Pancreas (tissue), 10 donors: ENCODE measurements at regions not wholly inside any gene's neighbourhood (a gene's known extent, or its start where the extent isn't known, plus 50 kb on each side); places are given as distances from the start of the nearest gene placed in this dataset.

ENCODE experiments used
- ATAC-seq, 4 donors: fragments of 200-7000 bp; cut with Tn5 transposase; one replicate each; pipeline versions ENCODE4 v1.8.0 to v1.9.1; 2020; ENCODE audit warnings: mild to moderate bottlenecking in 4 of 4, moderate library complexity in 4 of 4
- DNase-seq, 6 donors: peaks; one replicate each; pipeline ENCODE4 v3.0.0-alpha.2; 2020
- FAIRE-seq: peaks from 2 replicates; lab custom pipeline; 2012; peaks lifted over from hg19 to GRCh38; lab: Jason Lieb, UNC
- H3K27ac ChIP-seq, 4 donors: fragments of 200-600 bp; sonication (generic); 1 replicate in 3 of 4; 2 replicates in 1 of 4; pipeline versions ENCODE4 v1.5.0 to v1.8.0; 2020
- H3K27me3 ChIP-seq, 4 donors: fragments of 200-600 bp; one replicate each; pipeline ENCODE4 v1.8.0; 2021
- H3K36me3 ChIP-seq, 3 donors: fragments of 200-600 bp; sonication (generic) in 1 of 3; one replicate each; pipeline versions ENCODE4 v1.5.0 to v1.8.0; 2020 to 2021
- H3K4me1 ChIP-seq, 3 donors: fragments of 200-600 bp; one replicate each; pipeline ENCODE4 v1.8.0; 2021
- H3K4me3 ChIP-seq, 4 donors: fragments of 200-600 bp; sonication (generic) in 2 of 4; one replicate each; pipeline versions ENCODE4 v1.5.0 to v1.8.0; 2020 to 2021
- H3K9me3 ChIP-seq, 4 donors: fragments of 200-600 bp; one replicate each; pipeline ENCODE4 v1.8.0; 2021
- WGBS, 2 donors: extraction: QIAGEN DNeasy Blood & Tissue Kit; methylation state at CpG; one replicate each; pipeline ENCODE4 v1.1.7; 2013; 5-methylcytosine and 5-hydroxymethylcytosine counted together
- intact Hi-C, 3 donors: fragments of 100-400 bp; cut with DNase I; formaldehyde crosslinking; loops; one replicate each; pipeline versions ENCODE4 v1.11.1 to v1.14.2; 2022
- TF ChIP-seq, protein P1 (sequence below), 4 donors: fragments of 200-600 bp; sonication (generic) in 3 of 4; IDR thresholded peaks; one replicate each; pipeline versions ENCODE4 v1.5.0 to v1.8.0; 2021; ENCODE audit warnings: antibody characterized with exemption in 4 of 4
- donor health status: healthy with polysubstance abuse.
- donor health status: DM: no; HTN: no; CAD: no; lungs with moderate emphysema.
- donor health status: DM: no; HTN: no; CAD: no.
- donor health status: control.
- donor health status: control.
- donor health status: Bipolar disorder and iron deficiency.
- donor health status: DM: yes; HTN: yes; CAD: no.
- donor health status: DM: no; HTN: no; CAD: no.
- donor health status: DM: no; HTN: no; CAD: no.
- donor health status: DM: yes; HTN: yes; CAD: no.

DNA sequence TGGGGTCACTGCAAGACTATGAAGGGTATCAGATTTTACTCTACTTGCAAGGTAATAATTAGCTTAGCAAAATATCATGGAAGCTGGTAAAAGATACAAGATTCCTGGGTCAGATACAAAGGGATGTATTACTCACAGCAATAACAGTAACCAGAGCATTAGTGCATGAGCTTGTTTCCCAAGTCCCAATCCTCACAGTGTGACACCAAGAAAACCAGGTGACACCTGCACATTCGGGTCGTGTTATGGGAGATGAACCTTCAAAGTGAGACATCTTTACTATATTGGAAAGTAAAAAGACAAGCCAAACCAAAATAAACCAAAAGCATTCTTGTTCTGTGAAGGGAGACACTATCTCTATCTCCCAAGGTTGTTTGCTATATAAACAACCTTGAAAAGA lies 528.7 kb upstream of the TGFBR2 start:
- DNase-seq (no peak), ATAC-seq (no peak), FAIRE-seq (no peak)
- Histone ChIP-seq H3K27me3 (no peaks in the 10 kb centered on the region), H3K27ac (no peak overlapping the region), H3K4me1 (no peaks in the 10 kb centered on the region), H3K9me3 (no peaks in the 10 kb centered on the region), H3K36me3 (no peaks in the 10 kb centered on the region), H3K4me3 (no peak overlapping the region)
- 68 to 78% methylated on average over 2 of the region's 2 CpGs for WGBS, 2 donors
- TF ChIP-seq, protein P1, sequence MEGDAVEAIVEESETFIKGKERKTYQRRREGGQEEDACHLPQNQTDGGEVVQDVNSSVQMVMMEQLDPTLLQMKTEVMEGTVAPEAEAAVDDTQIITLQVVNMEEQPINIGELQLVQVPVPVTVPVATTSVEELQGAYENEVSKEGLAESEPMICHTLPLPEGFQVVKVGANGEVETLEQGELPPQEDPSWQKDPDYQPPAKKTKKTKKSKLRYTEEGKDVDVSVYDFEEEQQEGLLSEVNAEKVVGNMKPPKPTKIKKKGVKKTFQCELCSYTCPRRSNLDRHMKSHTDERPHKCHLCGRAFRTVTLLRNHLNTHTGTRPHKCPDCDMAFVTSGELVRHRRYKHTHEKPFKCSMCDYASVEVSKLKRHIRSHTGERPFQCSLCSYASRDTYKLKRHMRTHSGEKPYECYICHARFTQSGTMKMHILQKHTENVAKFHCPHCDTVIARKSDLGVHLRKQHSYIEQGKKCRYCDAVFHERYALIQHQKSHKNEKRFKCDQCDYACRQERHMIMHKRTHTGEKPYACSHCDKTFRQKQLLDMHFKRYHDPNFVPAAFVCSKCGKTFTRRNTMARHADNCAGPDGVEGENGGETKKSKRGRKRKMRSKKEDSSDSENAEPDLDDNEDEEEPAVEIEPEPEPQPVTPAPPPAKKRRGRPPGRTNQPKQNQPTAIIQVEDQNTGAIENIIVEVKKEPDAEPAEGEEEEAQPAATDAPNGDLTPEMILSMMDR (IDR thresholded peaks at IDR 0.05): no peak
- intact Hi-C loops: no loop called here

DNA sequence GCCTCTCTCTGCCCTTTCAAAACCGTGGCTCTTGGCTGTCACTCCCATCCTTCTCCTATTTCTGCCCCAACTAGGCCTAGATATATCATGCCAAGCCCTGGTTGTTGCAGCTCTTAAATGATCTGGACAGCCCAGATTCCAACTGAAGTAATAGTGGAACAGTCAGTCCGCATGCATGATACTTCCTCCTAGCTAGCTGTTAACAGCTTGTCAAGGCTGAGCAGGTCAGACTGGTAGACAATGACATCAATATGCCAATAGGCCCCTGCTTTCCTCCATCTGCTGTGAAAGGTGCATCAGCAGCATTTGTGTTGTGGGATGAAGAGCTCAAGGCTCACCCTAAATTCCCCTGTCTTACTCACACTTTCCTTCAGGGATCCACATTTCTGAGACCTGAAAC lies 527.7 kb upstream of the TGFBR2 start:
- H3K4me3 ChIP-seq: no peak overlapping the region
- no peaks in the 10 kb centered on the region for H3K36me3 ChIP-seq
- ATAC-seq (no peak), DNase-seq (no peak), FAIRE-seq (no peak)
- H3K27me3 ChIP-seq: no peaks in the 10 kb centered on the region
- intact Hi-C loops: no loop called here
- no peaks in the 10 kb centered on the region for H3K9me3 ChIP-seq
- no peaks in the 10 kb centered on the region for H3K4me1 ChIP-seq
- TF ChIP-seq, protein P1 (IDR thresholded peaks at IDR 0.05): no peak
- WGBS, 2 donors: 52 to 54% methylated on average over 2 of the region's 2 CpGs
- H3K27ac ChIP-seq: no peak overlapping the region

DNA sequence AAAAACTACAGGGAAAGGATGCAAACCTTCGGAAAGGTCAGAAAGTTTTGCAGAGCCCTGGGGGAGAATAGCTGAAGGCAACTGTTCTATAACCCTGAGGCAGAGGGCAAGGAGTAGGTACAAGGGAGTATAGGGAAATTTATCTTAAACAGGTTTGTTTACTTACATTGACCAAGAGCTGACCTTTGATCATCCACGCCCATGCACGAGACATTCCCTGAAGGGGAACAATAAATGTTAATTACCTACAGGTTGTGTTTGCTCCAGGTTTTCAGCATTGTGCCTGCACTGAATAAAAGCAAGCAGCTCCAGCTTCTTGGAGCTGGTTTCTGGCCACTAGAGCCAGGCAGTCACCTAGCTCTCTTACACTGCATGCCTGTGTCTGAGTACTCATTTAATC lies 524.5 kb upstream of the TGFBR2 start:
- FAIRE-seq (no peak), DNase-seq (no peak), ATAC-seq (peak in 2 of 4 donors; percentile 22 to 41)
- TF ChIP-seq, protein P1 (IDR thresholded peaks at IDR 0.05): no peak
- Histone ChIP-seq H3K9me3 (no peaks in the 10 kb centered on the region), H3K27ac (no peak overlapping the region), H3K4me1 (no peaks in the 10 kb centered on the region), H3K4me3 (no peak overlapping the region), H3K36me3 (no peaks in the 10 kb centered on the region), H3K27me3 (no peaks in the 10 kb centered on the region)
- 27 to 33% methylated on average over 3 of the region's 3 CpGs for WGBS, 2 donors
- intact Hi-C loops: no loop called here

DNA sequence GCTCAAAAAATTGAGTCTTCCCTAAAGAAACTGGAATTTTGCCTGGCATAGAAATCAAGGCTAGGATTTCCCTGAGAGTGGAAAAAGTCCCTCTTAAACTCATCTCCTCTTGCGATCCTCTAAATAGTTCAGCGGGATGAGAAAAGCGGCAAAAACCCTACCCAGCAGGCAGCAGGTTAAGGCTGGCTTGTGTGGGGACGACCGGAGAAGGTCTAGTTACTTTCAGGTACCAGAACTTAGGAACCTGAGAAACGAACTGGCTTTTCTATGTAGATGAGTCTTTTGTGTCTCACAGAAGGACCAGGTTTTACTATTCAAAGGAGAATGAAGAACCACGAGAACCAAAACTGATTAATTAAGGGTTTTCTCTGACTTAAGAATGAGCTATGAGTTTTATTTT lies 523.7 kb upstream of the TGFBR2 start:
- H3K27me3 ChIP-seq: no peaks in the 10 kb centered on the region
- no peaks in the 10 kb centered on the region for H3K4me1 ChIP-seq
- H3K36me3 ChIP-seq: no peaks in the 10 kb centered on the region
- TF ChIP-seq, protein P1 (IDR thresholded peaks at IDR 0.05): no peak
- DNase-seq (no peak), ATAC-seq (no peak), FAIRE-seq (no peak)
- 86 to 90% methylated on average over 7 of the region's 7 CpGs for WGBS, 2 donors
- intact Hi-C loops: no loop called here
- H3K27ac ChIP-seq: no peak overlapping the region
- H3K9me3 ChIP-seq: no peaks in the 10 kb centered on the region
- H3K4me3 ChIP-seq: no peak overlapping the region

DNA sequence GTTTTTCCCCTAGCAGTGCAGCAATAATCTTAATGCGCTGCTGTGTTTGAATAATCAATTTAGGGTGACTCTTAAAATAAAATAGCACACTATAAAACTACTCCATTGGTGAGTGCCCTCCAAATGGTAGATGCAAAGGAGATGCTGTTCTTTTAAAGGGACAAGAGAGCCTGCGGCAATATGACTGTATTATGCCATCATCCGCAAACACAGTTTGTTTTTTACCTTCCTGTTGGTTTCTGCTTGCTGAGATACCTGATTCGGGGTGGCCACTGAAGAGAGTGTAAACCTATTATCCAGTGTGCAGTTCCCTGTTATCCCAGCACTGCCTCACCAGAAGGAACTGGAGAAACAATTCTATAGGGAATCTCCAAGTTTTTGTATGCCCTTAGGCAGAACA lies 523.1 kb upstream of the TGFBR2 start:
- intact Hi-C loops: no loop called here
- no peak overlapping the region for H3K27ac ChIP-seq
- H3K4me1 ChIP-seq: no peaks in the 10 kb centered on the region
- H3K36me3 ChIP-seq: no peaks in the 10 kb centered on the region
- WGBS, 2 donors: 84 to 88% methylated on average over 4 of the region's 4 CpGs
- no peaks in the 10 kb centered on the region for H3K27me3 ChIP-seq
- no peak for FAIRE-seq
- no peaks in the 10 kb centered on the region for H3K9me3 ChIP-seq
- no peak for DNase-seq
- TF ChIP-seq, protein P1 (IDR thresholded peaks at IDR 0.05): no peak
- no peak overlapping the region for H3K4me3 ChIP-seq
- ATAC-seq: no peak
